GM19035 (cell line): ENCODE measurements at regions not wholly inside any gene's neighbourhood (a gene's known extent, or its start where the extent isn't known, plus 50 kb on each side); places are given as distances from the start of the nearest gene placed in this dataset.

Source experiments
- ATAC-seq: cut with Tn5 transposase; IDR thresholded peaks from one replicate; pipeline ENCODE4 v1.9.1; 2021; ENCODE audit not compliant: unreplicated experiment

DNA sequence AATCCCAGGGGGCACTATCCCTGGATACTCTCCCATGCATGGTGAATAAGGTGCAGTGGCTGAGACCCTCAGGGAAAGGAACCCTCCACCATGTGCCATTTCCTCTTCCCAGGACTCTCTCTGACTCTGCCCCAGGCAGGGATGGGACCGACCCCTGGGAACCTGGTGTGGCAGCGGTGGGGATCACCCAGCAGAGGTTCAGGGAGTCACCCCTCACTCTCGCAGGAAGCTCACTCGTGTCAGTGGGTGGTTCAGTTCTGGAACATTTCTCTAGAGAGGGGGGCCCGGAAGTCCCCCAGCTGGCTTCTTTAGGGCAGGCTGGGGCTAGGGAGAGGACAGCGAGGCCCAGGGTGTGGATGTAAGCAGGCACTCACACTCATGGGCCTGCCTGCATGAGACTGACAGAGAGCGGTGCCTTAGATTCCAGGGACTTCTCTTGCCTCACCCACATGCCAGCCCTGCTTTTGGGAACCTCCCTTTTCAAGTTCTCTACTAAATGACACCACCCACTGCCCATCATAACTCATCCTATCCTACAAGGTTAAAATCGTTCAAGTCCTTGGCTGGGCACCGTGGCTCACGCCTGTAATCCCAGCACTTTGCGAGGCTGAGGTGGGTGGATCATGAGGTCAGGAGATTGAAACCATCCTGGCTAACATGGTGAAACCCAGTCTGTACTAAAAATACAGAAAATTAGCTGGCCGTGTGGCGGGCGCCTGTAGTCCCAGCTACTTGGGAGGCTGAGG, 109.7 kb upstream of the SDK2 start:
- no peak for ATAC-seq

DNA sequence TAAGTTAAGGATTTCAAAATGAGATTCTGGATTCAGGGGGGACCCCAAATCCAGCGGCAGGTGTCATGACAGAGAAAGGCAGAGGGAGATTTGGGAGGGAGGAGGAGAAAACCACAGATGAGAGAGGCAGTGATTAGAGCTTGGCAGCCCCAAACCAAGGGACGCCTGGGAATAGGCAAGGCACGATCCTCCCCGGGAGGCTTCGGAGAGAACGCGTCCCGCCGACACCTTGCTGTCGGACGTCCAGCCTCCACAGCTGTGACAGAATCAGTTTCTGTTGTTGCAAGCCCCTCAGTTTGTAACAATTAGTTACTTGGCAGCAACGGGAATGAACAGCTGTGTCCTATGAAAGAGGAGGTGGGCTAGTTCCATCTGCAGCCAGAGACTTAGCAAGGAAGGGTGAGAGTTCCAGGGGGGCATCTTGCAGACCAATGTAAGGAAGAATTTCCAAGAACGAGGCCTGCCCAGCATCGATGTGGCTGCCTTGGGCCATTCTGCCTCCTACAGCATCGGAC, 110.7 kb upstream of the SDK2 start:
- no peak for ATAC-seq

DNA sequence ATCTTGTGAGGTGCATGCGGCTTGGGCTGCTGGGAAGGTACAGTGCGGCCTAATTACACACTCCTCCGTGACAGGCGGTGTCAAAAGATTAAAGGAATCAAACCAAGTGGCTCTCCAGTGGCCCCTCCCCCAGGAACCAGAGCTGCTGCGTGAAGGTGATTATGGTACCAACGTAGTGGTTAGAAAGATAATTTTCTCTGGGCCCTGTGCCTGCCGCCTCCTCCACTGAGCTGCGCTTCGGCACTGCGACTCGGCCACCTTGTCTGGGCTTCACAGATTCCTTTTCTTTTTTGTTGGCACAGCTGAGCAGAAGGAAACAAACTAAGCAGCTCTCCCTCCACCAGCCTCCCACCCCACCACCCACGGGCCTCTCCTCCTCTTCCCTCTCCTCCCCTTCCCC, 113.2 kb upstream of the SDK2 start:
- ATAC-seq = no peak

DNA sequence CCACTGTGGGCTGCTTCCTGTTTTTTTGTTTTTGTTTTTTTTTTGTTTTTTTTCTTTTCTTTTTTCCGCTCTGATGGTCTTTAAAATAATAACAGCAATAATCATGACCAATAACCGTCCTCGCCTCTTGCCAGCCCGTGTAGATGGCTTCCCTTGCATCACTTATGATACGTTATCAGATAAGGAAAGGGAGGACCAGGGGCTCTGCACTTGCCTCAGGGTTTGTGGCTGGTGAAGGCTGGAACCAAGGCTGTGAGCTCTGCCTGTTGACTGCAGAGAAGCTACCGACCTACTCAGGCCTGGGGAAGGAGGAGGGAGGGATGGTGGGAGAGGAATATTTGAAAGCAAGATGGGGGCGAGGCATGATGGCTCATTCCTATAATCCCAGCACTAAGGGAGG, 114.0 kb upstream of the SDK2 start:
- no peak for ATAC-seq

DNA sequence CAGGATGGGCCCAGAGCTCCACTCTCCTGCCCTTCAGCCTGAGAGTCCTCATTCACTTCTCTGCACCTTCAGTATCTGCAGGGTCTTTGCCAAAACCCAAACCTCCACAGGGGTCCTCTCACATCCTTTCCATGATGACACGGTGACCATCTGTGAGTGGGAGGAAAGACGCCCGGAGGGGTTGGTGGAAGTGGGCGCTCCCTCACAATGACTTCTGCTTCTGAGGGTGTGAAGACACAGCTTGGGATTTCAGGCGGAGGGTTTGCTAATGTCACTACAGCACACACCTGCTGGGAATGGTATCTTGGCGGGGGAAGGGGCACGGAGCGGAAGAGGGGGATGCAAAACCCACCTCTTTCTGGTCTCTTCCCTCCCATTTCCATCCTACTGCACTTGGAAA, 115.1 kb upstream of the SDK2 start:
- ATAC-seq = no peak

DNA sequence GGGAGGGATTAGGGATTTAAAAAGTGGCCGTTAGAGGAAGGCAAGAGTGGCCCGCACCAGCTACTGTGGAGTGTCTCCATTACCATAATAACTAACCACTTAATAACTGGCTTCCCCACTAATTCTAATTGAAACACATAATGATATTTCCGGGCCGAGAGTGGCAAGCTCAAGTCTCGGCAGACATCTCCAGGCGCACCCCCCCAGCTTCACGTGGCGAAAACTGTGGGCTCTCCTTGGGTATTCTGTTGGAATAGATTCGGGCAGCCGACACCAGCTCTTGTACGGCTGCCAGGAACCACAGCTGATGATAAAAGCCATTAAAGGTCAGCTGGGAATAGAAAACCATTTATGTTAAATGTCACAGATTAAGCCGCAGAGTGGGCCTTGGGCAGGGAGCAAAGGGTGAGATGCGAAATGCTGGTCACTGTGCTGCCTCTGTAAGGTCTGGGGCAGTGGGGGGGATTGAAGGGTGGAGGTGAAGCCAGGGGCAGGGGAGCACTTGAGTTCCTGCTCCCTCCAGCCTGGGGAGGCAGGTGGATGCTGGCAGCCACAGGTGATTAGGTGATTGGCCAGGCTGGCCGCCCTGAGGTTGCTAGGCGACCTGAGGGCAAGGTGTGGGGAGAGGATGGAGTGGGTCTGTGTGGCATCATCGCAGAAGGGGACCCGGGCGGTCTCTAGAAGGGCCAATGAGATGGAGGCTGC, 115.6 kb upstream of the SDK2 start:
- ATAC-seq = no peak

DNA sequence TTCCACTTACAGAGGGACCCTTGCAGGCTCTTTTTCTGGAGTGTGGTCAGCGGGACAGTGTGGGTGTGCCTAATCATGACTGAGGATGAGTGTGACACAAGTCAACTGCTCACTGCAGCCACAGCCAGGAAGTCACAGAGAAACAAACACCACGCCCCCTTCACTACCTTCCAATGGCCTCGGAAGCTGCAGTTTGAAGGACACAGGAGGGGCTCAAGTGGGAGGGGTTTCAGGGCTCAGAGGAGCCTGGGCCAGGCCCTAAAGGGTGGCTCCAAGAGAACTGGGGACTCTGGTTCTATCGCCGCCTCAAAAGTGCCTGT, 116.2 kb upstream of the SDK2 start:
- ATAC-seq = no peak

DNA sequence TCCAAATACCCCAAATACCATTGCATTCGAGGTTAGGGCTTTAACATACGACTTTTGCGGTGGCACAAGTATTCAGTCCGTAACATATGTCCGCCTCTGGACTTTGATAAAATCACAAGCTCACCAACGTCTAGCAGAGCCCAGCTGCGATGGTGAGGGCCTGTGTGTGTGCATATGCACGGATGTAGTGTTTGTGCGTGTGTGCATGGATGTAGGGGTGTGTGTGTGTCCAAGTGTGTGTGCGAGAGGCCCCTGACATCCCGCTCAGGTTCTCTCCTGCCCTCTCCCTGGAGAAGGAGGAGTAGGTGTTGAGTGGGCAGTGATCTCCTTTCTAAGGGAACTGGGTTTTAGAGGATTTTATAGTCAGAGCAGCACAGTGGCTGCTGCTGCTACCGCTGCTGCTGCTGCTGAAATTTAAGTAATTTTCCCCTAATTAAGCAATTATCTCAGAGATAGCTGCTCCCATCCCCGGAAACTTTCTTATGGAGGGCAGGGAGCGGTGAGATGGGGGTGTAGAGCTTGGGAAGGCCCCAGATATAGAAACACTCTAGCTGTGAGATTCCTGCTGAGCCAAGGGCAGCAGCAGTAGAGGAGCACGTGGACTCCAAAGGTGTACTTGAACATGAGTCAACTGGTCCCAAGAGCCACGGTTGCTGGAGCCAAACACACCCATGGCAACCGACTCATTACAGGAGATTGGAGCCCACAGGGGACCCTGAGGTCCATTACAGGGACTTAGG, 121.7 kb upstream of the SDK2 start:
- no peak for ATAC-seq

DNA sequence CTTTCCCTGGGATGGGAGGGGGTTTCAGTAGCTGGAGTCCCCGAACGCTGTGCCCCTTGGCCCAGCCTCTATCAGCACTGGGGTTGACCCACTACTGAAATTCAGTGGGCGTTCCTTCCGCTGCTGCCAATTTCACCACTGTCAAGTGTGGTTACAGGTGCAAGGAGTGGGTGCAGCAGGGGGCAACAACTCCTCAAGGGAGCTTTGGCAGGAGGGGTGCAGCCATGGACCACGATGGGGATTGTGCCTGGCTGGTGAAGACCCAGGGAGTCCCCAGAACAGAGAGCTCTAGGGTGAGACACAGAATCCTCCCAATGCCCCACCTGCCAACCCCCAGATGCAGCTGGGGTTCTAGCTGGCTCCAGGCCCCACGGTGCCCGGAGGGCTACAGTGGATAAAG, 123.5 kb upstream of the SDK2 start:
- no peak for ATAC-seq

DNA sequence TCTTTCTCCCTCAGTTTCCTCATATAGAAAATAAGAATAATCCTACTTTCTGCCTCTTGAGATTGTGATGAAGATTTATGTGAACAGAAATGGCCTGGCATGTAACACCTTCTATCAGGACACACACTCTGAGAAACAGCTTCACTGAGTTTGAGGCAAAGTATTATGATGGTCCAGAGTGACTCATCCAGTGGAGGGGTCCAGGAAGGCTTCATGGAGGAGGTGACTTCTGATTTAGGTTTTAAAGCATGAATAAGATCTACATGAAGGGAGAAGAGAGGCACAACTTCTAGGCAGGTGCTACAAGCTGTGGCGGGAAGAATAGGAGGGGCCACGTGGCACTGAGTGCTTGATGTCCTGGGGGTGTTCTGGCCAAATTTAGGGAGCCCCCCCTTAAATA, 124.4 kb upstream of the SDK2 start:
- no peak for ATAC-seq

DNA sequence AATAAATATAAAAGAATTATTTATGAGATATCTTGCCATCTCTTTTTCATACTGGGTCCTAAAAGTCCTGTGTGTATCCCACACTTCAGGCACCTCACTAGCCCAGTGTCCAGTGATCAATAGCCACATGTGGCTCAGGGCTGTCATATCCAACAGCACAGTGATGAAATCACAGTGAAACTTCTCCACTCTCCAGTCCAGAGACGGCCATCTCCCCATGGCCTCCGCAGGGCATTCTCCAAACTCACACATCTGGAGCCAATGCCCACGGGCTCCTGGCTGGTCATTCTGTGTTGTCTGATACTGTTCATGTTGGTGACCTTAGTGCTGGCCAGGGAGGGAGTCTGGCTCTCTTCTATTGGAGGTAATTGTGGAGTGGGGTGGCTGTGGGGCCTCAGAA, 125.2 kb upstream of the SDK2 start:
- no peak for ATAC-seq

DNA sequence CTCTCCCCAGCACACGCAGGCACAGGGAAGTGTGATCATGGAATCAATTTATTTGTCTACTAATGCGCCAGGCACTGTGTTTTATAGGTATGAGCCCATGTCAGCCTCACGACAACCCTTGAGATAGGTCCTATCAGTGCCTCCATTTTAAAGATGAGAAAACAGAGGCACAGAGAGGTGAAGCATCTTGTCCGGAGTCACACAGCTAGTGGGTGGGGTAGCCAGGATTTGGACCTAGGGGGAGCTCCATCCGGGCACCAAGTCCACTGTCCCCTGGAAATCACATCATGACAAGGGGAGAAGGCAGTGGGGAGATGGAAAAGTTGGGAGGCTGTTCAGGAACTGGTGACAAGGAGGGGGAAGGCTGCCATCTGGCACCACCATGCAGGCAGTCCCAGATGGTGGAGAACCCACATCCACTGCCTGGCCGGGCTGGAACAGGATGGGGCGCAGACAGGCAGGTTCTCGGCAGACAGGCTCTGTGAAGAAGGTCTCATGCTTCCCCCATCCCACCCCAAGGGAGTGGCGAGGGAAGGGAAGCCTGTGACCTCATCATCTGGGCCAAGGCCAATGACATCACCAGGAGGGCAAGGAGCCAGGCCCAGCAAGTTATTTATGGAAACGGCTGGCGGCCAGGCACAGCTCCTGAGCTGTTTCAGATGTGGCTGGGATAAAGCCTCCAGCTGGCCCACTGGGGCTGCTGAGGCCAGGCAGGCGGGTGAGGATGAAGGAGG, 126.0 kb upstream of the SDK2 start:
- ATAC-seq = no peak

DNA sequence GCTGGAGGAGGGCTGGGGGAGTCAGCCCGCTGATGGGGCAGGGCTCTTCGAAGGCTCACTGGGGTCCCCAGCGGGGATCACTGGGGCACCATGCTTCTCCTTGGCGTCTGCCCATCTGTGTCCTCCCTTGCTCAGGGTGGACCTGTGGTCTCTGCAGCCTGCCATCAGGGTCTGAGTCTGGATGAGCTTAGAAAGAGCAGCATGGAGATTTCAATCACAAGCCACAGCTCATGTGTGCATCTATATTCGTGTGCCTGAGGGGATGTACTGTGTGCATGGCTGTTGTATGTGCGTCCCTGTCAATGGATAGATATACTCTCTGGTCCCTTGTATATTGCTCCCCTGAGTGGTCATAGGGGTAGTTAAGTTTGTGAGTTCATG, 126.6 kb upstream of the SDK2 start:
- no peak for ATAC-seq

DNA sequence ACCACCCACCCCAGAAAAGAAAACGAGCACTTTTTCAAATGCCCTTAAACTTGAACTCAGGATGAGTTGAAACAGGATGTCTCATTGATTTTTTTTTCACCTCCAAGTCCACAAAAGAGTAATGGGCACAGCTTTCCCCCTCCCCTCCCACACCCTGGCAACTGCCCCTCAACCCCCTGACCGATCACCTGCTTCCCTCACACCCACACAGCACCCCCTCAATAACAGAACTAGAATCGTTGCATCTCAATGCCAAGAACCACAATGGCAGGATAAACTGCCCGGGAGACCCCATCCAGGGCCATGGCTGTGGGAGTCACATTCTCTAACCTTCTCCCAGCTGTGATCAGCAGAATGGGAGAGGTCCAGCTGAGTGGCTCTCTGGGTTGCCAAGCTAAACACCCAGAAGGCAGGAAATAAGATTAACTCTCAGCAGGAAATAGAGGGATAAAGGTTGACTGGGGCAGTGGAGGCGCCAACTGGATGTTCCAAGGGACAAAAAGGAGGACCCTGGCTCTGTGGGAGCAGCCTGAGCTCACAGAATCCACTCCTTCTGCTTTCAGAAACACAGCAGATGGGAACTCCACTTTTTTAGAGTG, 128.0 kb upstream of the SDK2 start:
- no peak for ATAC-seq

DNA sequence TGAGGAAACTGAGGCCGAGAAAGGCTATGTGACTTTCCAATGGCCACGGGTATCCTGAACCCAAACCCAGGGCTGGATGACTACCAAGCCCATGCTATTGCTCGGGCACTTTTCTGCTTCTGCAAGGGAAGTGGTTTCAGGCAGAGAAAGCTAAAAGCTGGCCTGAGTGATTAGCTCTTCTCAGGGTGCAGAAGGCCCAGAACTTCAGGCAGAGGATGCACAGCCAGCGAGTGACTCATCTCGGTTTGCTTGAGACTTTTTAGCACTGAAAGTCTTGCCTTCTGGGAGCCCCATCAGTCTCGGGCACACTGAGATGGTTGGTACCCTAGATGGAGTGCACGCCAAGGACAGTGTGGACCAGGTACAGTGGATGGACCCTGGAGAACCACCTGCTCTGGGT, 129.5 kb upstream of the SDK2 start:
- ATAC-seq = no peak

DNA sequence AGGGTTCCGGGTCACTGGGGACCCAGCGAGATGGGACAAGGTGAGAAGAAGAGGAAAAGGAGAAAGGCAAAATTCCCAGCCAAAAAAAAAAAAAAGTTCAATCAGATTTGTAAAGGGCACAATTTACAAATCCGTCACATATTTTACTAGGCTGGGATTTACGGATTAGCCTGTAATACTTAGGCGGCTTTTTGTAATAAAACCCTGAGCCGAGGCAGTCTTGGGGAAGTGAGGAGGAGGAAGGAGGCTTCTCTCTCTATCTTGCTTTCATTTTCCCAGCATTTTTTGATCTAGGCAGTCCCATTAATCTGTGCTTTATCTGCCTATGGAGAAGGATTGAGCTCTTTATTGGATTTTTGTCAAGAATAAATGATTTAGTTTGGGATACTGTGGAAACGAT, 130.6 kb upstream of the SDK2 start:
- no peak for ATAC-seq

DNA sequence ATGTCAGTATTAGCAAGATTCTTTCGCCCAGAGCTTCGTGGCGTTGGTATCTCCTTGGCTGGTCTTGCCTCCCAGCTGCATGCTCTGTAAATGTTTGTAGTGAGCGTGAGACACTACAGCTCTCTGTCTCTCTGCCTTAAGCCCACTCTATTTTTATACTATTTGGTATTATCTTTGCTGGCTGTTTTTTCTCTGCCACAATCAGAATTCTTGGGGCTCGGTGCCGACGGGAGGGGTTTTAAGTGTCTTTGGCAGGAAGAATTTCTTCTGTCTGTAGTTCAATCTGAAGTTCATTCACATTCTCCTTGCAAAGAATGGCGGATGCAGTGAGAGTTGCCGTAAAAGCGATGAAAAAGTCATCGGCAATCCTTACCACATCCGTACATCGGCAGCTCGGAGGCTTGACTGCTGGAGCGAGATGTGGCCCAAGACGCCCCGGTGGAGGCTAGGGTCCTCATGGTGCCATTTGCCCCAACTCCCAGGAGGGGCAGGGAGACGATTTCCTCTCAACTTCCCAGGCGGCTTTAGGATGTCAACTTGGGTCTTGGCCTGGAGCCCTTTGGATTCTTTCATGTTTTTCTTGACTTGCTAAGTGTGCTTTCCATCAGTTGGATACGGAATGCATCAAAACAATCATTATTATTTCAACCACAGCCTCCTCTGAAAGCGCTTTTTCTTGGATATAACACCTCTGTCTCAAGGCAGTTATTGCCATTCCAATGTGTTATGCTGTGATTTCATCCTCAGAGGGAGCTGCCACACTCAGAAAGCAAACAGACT, 132.3 kb upstream of the SDK2 start:
- ATAC-seq = no peak

DNA sequence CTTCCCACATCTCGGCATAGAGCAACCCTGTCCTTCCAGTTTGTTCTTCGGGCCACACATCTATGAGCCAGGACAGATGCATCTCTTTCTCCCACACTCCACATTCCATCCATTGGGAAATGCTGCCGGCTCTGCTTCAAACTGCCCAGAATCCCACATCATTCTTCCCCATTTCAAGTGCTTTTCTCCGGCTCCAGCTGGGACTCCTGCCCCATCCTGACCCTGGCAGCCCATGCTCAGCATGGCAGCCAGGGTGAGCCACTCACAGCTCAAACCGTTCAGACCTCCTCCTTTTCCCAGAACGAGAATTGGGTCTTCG, 132.8 kb upstream of the SDK2 start:
- no peak for ATAC-seq

DNA sequence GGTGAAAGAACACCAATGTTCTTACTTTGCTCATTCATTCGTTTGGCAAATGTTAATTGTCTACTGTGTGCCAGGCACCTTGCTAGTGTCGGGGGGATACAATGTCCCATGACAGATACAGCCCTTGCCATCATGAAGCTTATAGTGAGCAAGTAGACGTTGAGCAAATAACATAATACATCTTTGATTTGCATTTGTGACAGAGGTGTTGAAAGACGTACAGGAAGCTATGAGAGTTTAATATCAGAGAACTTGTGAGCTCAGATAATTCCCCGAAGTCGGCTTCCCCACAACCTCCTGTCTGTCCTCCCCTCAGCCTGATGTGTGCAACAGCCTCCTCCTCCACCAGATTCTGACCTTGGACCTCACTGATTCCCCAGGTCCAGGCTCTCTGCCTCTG, 138.0 kb upstream of the SDK2 start:
- ATAC-seq = no peak

DNA sequence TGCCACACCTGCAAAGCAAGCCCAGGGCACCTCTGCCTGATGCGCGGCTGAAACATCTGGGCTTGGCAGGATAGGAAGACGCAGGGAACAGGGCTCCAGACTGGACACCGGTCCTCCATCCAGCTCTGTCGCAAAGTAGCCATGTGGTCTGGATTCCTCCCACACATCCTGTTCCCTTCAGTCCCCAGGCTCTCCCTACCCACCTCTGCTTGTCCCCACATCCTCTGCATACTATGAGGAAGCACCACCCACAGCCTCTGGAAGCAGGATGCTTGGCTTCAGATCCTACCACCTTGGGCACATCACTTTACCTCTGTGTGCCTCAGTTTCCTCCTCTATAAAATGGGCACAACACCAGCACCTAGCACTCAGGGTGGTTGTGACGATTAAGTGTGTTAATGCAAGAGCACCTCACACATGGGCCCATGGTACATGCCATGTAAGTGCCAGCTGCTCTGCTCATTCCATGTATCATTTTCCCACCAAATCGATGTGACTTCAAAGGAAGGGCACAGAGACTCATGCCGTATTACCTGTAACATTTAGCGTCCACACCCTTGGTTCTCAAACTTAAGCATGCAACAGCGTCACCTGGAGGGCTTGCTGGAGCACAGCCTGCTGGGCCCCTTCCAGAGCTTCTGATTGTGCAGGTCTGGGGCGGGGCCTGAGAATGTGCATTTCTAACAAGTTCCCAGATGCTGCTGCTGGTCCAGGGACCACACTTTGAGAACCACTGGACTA, 138.6 kb upstream of the SDK2 start:
- no peak for ATAC-seq
